ENCODE measurements at regions not wholly inside any gene's neighbourhood (a gene's known extent, or its start where the extent isn't known, plus 50 kb on each side); places are given as distances from the start of the nearest gene placed in this dataset.
"Not testable (repeated sequence)": the region's sequence is repeated elsewhere in the genome, so short reads cannot be mapped to it uniquely, and the experiment has no call there.

- TF ChIP-seq CTCF, POLR2A (IDR thresholded peaks at IDR 0.05): not testable (repeated sequence)
Observed at GRCh38 chr2:230617256-230617706, 95.4 kb upstream of the CAB39 start.

Measured in testis (tissue), 2 donors.